ENCODE measurements at regions not wholly inside any gene's neighbourhood (a gene's known extent, or its start where the extent isn't known, plus 50 kb on each side); places are given as distances from the start of the nearest gene placed in this dataset.

DNA sequence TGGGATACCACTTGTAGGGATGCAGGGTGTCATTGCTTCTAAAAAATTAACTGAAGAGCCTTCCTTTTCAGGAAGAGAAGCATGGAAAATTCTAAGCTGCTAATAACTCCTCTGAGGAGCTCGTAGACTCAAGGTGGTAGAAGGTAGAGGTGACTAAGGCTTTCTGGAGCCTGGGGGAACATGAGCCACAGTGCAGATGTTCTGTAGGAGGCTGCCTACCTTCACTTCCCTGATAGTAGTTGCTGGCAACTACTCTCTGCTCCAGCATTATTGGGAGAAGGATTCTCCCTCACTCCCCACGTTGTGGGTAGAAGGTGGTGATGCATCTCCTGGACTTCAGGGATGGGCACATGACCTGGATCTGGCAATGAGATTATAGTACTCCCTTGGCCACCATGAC is 86.7 kb upstream of the STARD4 start:
- TF ChIP-seq, protein P1, sequence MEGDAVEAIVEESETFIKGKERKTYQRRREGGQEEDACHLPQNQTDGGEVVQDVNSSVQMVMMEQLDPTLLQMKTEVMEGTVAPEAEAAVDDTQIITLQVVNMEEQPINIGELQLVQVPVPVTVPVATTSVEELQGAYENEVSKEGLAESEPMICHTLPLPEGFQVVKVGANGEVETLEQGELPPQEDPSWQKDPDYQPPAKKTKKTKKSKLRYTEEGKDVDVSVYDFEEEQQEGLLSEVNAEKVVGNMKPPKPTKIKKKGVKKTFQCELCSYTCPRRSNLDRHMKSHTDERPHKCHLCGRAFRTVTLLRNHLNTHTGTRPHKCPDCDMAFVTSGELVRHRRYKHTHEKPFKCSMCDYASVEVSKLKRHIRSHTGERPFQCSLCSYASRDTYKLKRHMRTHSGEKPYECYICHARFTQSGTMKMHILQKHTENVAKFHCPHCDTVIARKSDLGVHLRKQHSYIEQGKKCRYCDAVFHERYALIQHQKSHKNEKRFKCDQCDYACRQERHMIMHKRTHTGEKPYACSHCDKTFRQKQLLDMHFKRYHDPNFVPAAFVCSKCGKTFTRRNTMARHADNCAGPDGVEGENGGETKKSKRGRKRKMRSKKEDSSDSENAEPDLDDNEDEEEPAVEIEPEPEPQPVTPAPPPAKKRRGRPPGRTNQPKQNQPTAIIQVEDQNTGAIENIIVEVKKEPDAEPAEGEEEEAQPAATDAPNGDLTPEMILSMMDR (IDR thresholded peaks at IDR 0.05; ENCODE audit: poor library complexity), result no peak
- no peak for TF ChIP-seq EZH2 (IDR thresholded peaks at IDR 0.05; ENCODE audit: borderline replicate concordance)

All from hepatocyte (in vitro differentiated cells).